ENCODE measurements at regions not wholly inside any gene's neighbourhood (a gene's known extent, or its start where the extent isn't known, plus 50 kb on each side); places are given as distances from the start of the nearest gene placed in this dataset.

- no peak for DNase-seq
- no peak overlapping the region for H3K4me2 ChIP-seq (replicated peaks; ENCODE audit: extremely low read depth, low read length, poor library complexity, severe bottlenecking)
- Mint-ChIP-seq H3K9me3 (peaks cover 6 to 37% (median 13%) of the 10 kb centered on the region in 7 donors), H3K4me3 (no peak overlapping the region), H3K4me1 (no peaks in the 10 kb centered on the region), H3K27ac (no peak overlapping the region), H3K27me3 (ENCODE audit: low read depth in 3 of 3) (peaks cover 0 to 2% (median 0%) of the 10 kb centered on the region in 3 donors), H3K36me3 (no peaks in the 10 kb centered on the region)
- peaks cover 0 to 37% of the 10 kb centered on the region in 2 donors for H3K9me3 ChIP-seq (replicated peaks in 1 of 2; ENCODE audit: control insufficient read depth in 1 of 2, insufficient read depth in 1 of 2, low read length in 2 of 2)
- 89% methylated on average over 6 of the region's 8 CpGs for WGBS (ENCODE audit: insufficient coverage)
- no peak for TF ChIP-seq CTCF (IDR thresholded peaks at IDR 0.05)
- no peak overlapping the region for H2AFZ ChIP-seq (ENCODE audit: insufficient read depth, low read depth, low read length, poor library complexity, severe bottlenecking)
- H3K27me3 ChIP-seq (ENCODE audit: control insufficient read depth in 2 of 2, insufficient read depth in 2 of 2, low read length in 2 of 2), result no peaks in the 10 kb centered on the region
- H3K79me2 ChIP-seq (ENCODE audit: insufficient read depth, low read length), result no peaks in the 10 kb centered on the region
- H3K4me3 ChIP-seq (replicated peaks in 1 of 3; ENCODE audit: low read depth in 2 of 3, low read length in 3 of 3), result no peak overlapping the region
- no peak overlapping the region for H3K27ac ChIP-seq (ENCODE audit: low read depth in 1 of 2, low read length in 2 of 2)
- intact Hi-C loops (cut with micrococcal nuclease), result no loop called here
- no peaks in the 10 kb centered on the region for H3K4me1 ChIP-seq (ENCODE audit: control insufficient read depth in 1 of 2, insufficient read depth in 2 of 2, low read length in 2 of 2)
- H3K36me3 ChIP-seq (replicated peaks in 1 of 2; ENCODE audit: control insufficient read depth in 1 of 2, insufficient read depth in 2 of 2, low read length in 2 of 2), result no peaks in the 10 kb centered on the region
- H3K9ac ChIP-seq (ENCODE audit: insufficient read depth, low read length, poor library complexity, severe bottlenecking), result no peak overlapping the region
- H4K20me1 ChIP-seq (ENCODE audit: insufficient read depth, low read length), result no peaks in the 10 kb centered on the region
Observed at GRCh38 chr5:3538886-3539285, 56.7 kb upstream of the IRX1 start.

- no peaks in the 10 kb centered on the region for H3K27me3 ChIP-seq (ENCODE audit: control insufficient read depth in 2 of 2, insufficient read depth in 2 of 2, low read length in 2 of 2)
- H3K27ac Mint-ChIP-seq, result no peak overlapping the region
- H3K4me1 ChIP-seq (ENCODE audit: control insufficient read depth in 1 of 2, insufficient read depth in 2 of 2, low read length in 2 of 2), result no peaks in the 10 kb centered on the region
- no peak overlapping the region for H3K4me2 ChIP-seq (replicated peaks; ENCODE audit: extremely low read depth, low read length, poor library complexity, severe bottlenecking)
- H3K9ac ChIP-seq (ENCODE audit: insufficient read depth, low read length, poor library complexity, severe bottlenecking), result no peak overlapping the region
- no peak overlapping the region for H3K4me3 ChIP-seq (replicated peaks in 1 of 3; ENCODE audit: low read depth in 2 of 3, low read length in 3 of 3)
- H3K36me3 ChIP-seq (replicated peaks in 1 of 2; ENCODE audit: control insufficient read depth in 1 of 2, insufficient read depth in 2 of 2, low read length in 2 of 2), result no peaks in the 10 kb centered on the region
- DNase-seq, result no peak
- 87% methylated on average over 7 of the region's 8 CpGs for WGBS (ENCODE audit: insufficient coverage)
- H3K4me3 Mint-ChIP-seq, result no peak overlapping the region
- H2AFZ ChIP-seq (ENCODE audit: insufficient read depth, low read depth, low read length, poor library complexity, severe bottlenecking), result no peak overlapping the region
- intact Hi-C loops (cut with micrococcal nuclease), result no loop called here
- no peaks in the 10 kb centered on the region for H3K36me3 Mint-ChIP-seq
- H3K27me3 Mint-ChIP-seq (ENCODE audit: low read depth in 3 of 3), result peaks cover 0 to 2% (median 0%) of the 10 kb centered on the region in 3 donors
- peaks cover 4 to 42% of the 10 kb centered on the region in 2 donors for H3K9me3 ChIP-seq (replicated peaks in 1 of 2; ENCODE audit: control insufficient read depth in 1 of 2, insufficient read depth in 1 of 2, low read length in 2 of 2)
- no peaks in the 10 kb centered on the region for H3K79me2 ChIP-seq (ENCODE audit: insufficient read depth, low read length)
- H3K4me1 Mint-ChIP-seq, result no peaks in the 10 kb centered on the region
- H3K27ac ChIP-seq (ENCODE audit: low read depth in 1 of 2, low read length in 2 of 2), result no peak overlapping the region
- H4K20me1 ChIP-seq (ENCODE audit: insufficient read depth, low read length), result no peaks in the 10 kb centered on the region
- TF ChIP-seq CTCF (IDR thresholded peaks at IDR 0.05), result no peak
- peaks cover 6 to 37% (median 13%) of the 10 kb centered on the region in 7 donors for H3K9me3 Mint-ChIP-seq
Observed at GRCh38 chr5:3537942-3538341, 57.7 kb upstream of the IRX1 start.
